K562 (cell line): ENCODE measurements at regions not wholly inside any gene's neighbourhood (a gene's known extent, or its start where the extent isn't known, plus 50 kb on each side); places are given as distances from the start of the nearest gene placed in this dataset.

ENCODE experiments used
- CTCF ChIP-seq, 3 experiments: IDR thresholded peaks in 2 of 3; conservative IDR thresholded peaks in 1 of 3; 2 replicates each; pipeline ENCODE4 v1.5.1; 2011 to 2012; ENCODE audit warnings: low read length in 3 of 3, mild to moderate bottlenecking in 3 of 3, control low read depth in 2 of 3, improper control_type of control experiment in 1 of 3, inconsistent platforms in 1 of 3, low read depth in 1 of 3, mixed read lengths in 1 of 3, moderate library complexity in 1 of 3; ENCODE audit not compliant: insufficient read depth in 2 of 3
- PKNOX1 ChIP-seq: fragments of 450-650 bp; IDR thresholded peaks from 2 replicates; pipeline ENCODE4 v1.6.1; 2016
- POLR2A ChIP-seq: fragments of 450-650 bp; conservative IDR thresholded peaks from 2 replicates; pipeline ENCODE4 v1.6.1; 2016
- PPARD ChIP-seq: fragments of 250-450 bp; sonication (Bioruptor Pico); IDR thresholded peaks from 2 replicates; pipeline ENCODE4 v1.8.0; 2022; ENCODE audit warnings: inconsistent platforms, mild to moderate bottlenecking, moderate library complexity
- TEAD4 ChIP-seq, 2 experiments: sonication (generic) in 1 of 2; formaldehyde crosslinking in 1 of 2; IDR thresholded peaks; 2 replicates each; pipeline versions ENCODE4 v1.6.1 to v1.8.0; 2012 to 2022; ENCODE audit warnings: borderline replicate concordance in 1 of 2, inconsistent platforms in 1 of 2, low read length in 1 of 2, mild to moderate bottlenecking in 1 of 2, missing genetic modification reagents in 1 of 2
- ZNF311 ChIP-seq: fragments of 250-450 bp; sonication (Bioruptor Pico); IDR thresholded peaks from 2 replicates; pipeline ENCODE4 v1.4.0; 2020; ENCODE audit warnings: mild to moderate bottlenecking, moderate library complexity
- ZNF740 ChIP-seq, 3 experiments: fragments of 200-800 bp in 1 of 3; sonication (Bioruptor generic) in 1 of 3; sonication (generic) in 1 of 3; formaldehyde crosslinking in 1 of 3; IDR thresholded peaks; 2 replicates each; pipeline versions ENCODE4 v1.6.1 to v1.8.0; 2016 to 2022; ENCODE audit warnings: mild to moderate bottlenecking in 2 of 3, missing compliant biosample characterization in 2 of 3, missing genetic modification characterization in 2 of 3, missing genetic modification reagents in 1 of 3

DNA sequence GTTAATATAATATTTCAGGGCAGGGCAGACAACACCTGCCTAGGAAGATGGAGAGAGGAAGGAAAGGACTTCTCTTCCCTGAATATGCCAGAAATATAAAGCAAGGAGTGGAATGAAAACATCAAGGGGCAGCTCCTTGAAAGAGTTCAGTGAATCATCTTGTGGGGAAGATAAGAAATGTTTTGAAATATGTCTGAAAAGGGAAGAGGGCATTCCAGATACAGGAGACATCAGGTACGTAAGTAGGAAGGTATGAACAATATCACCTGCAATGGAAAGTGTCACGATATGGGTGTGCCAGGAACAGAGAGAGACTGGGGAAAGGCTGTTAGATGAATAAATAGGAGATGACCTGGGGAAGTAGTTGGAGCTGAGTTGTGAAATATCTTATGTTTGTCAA, 75.8 kb upstream of the WDR72 start:
- TF ChIP-seq ZNF311 (CRISPR knock-in tag) (no peak), CTCF (IDR thresholded peaks at IDR 0.05 in 2 of 3, conservative IDR thresholded peaks at IDR 0.05 in 1 of 3; ENCODE audit: insufficient read depth in 2 of 3, low read depth in 1 of 3, low read length in 3 of 3) (no peak), ZNF740 (CRISPR knock-in tag; IDR thresholded peaks at IDR 0.05) (no peak), ZNF740 (tag; IDR thresholded peaks at IDR 0.05) (no peak), POLR2A (no peak), PKNOX1 (no peak), TEAD4 (IDR thresholded peaks at IDR 0.05; ENCODE audit: low read length) (no peak), TEAD4 (CRISPR knock-in tag; IDR thresholded peaks at IDR 0.05; ENCODE audit: borderline replicate concordance) (no peak), PPARD (CRISPR knock-in tag) (no peak)
